ENCODE measurements at regions not wholly inside any gene's neighbourhood (a gene's known extent, or its start where the extent isn't known, plus 50 kb on each side); places are given as distances from the start of the nearest gene placed in this dataset.

DNA sequence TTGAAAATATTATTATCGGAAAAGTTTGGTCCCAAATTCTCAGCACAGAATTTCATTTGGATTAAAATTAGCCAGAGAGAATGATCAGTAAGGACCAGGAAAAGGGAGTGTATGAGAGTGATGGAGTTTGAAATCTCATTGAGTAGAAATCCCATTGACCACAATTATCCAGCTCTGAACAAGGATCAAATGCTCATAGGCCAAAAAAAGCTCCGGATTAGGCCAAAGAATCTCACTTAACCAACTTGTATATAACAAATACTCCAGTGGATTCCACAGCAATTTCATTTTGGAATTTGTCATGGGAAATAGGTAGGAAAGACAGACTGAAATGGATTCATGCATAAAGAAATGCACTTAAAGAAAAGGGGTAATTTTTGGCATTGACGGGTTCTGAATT is 83.9 kb upstream of the SORBS2 start:
- 90 to 96% (median 94%) methylated on average over 3 of the region's 3 CpGs for WGBS, 5 donors
- no peak for DNase-seq
- intact Hi-C loops (cut with DNase I; ENCODE audit: low total_unique reads), result no loop called here
- H3K9me3 ChIP-seq, result no peaks in the 10 kb centered on the region
- no peaks in the 10 kb centered on the region for H3K27me3 ChIP-seq
- H3K4me3 ChIP-seq, result no peak overlapping the region
- H3K36me3 ChIP-seq, result no peaks in the 10 kb centered on the region
- H3K4me1 ChIP-seq, result peaks cover 0 to 4% (median 0%) of the 10 kb centered on the region in 4 donors
- TF ChIP-seq POLR2AphosphoS5 (IDR thresholded peaks at IDR 0.05), result no peak
- no peak overlapping the region for H3K27ac ChIP-seq

DNA sequence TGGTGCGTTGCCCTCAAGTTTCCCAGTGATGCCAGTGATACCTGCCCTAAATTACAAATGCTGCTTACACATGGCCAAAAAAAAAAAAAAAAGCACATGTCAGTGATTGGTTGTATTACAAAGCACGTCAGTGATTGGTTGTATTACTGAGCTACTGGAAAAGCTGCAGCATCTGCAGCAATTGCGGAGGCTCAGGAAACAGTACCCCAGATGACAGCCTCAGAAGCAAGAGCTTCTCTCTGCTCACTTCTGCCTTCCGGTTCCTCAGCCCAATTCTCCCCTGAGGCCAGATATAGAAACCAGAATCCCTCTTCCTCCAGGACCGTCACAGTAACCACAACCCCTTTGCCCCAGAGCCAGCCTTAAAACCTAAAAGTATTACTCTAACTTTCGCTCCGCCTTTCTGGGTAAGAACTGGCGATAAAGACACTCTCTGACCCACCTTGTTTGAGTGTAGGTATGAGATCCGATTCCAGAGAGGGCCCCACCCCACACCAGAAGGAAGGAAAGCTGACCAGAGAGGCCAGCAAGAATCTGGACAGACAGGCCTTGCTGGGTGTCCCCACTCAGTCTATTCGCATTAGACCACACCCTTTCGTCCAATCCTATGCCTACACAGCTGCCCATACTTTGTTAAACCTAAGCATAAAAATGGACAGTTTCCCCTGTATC is 85.0 kb upstream of the SORBS2 start:
- Histone ChIP-seq H3K27ac (no peak overlapping the region), H3K27me3 (no peaks in the 10 kb centered on the region), H3K4me3 (no peak overlapping the region), H3K4me1 (no peaks in the 10 kb centered on the region), H3K9me3 (no peaks in the 10 kb centered on the region), H3K36me3 (no peaks in the 10 kb centered on the region)
- peak in 1 of 2 donors; percentile 63 for DNase-seq
- intact Hi-C loops (cut with DNase I; ENCODE audit: low total_unique reads), result no loop called here
- 49 to 69% (median 59%) methylated on average over 11 of the region's 11 CpGs for WGBS, 5 donors
- TF ChIP-seq, protein P1, sequence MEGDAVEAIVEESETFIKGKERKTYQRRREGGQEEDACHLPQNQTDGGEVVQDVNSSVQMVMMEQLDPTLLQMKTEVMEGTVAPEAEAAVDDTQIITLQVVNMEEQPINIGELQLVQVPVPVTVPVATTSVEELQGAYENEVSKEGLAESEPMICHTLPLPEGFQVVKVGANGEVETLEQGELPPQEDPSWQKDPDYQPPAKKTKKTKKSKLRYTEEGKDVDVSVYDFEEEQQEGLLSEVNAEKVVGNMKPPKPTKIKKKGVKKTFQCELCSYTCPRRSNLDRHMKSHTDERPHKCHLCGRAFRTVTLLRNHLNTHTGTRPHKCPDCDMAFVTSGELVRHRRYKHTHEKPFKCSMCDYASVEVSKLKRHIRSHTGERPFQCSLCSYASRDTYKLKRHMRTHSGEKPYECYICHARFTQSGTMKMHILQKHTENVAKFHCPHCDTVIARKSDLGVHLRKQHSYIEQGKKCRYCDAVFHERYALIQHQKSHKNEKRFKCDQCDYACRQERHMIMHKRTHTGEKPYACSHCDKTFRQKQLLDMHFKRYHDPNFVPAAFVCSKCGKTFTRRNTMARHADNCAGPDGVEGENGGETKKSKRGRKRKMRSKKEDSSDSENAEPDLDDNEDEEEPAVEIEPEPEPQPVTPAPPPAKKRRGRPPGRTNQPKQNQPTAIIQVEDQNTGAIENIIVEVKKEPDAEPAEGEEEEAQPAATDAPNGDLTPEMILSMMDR (IDR thresholded peaks at IDR 0.05), result no peak
- no peak for TF ChIP-seq EP300 (IDR thresholded peaks at IDR 0.05)
- no peak for TF ChIP-seq POLR2A (IDR thresholded peaks at IDR 0.05)
- no peak for TF ChIP-seq POLR2AphosphoS5 (IDR thresholded peaks at IDR 0.05)

DNA sequence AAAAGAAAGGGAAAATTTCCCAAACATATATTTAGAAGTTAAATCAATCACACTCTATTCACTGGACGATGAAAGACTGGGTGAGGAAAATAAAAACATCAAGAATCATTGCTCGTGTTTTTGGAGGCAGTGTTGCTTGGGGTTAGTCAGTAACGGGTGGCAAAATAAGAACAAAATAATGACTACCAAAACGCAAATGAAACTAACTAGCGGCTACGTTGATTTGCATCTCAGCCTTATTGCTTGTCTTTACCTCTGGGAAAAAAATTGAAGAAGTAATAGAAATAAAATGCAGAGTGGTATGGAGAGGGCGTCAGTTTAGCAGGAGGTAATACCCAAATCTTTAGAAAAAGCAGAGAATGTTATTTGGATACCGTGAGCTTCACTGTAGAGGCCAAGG is 86.4 kb upstream of the SORBS2 start:
- 76 to 95% (median 81%) methylated on average over 8 of the region's 8 CpGs for WGBS, 5 donors

DNA sequence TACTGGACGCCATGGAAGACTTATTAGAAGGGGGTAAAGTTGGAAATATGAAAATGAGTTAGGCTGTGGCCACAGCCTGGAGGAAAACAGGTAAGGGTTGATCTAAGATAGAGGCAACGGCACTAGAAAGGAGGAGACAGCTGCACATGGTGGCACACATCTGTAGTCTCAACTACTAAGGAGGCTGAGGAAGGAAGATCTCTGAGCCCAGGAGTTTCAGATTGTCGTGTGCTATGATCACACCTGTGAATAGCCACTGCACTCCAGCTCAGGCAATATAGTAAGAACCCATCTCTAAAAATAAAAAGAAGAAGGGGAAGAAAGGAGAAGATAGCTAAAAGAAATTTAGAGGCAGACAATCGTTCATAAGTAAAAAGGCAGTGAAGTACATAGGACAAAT is 87.8 kb upstream of the SORBS2 start:
- H3K27ac ChIP-seq, result no peak overlapping the region
- no peak overlapping the region for H3K4me3 ChIP-seq
- H3K36me3 ChIP-seq, result no peaks in the 10 kb centered on the region
- peaks cover 0 to 4% (median 0%) of the 10 kb centered on the region in 4 donors for H3K4me1 ChIP-seq
- intact Hi-C loops (cut with DNase I; ENCODE audit: low total_unique reads), result no loop called here
- H3K9me3 ChIP-seq, result no peaks in the 10 kb centered on the region
- TF ChIP-seq EP300 (IDR thresholded peaks at IDR 0.05), result no peak
- no peak for TF ChIP-seq POLR2A (IDR thresholded peaks at IDR 0.05)
- TF ChIP-seq, protein P1 (IDR thresholded peaks at IDR 0.05), result no peak
- TF ChIP-seq POLR2AphosphoS5 (IDR thresholded peaks at IDR 0.05), result no peak
- no peaks in the 10 kb centered on the region for H3K27me3 ChIP-seq
- WGBS, 5 donors, result 85 to 91% (median 88%) methylated on average over 4 of the region's 4 CpGs
- no peak for DNase-seq

More for the DNA sequence above, 86.4 kb upstream of the SORBS2 start:
- intact Hi-C loops (cut with DNase I; ENCODE audit: low total_unique reads), result no loop called here
- Histone ChIP-seq H3K27me3 (no peaks in the 10 kb centered on the region), H3K36me3 (no peaks in the 10 kb centered on the region), H3K27ac (no peak overlapping the region), H3K4me3 (no peak overlapping the region), H3K9me3 (no peaks in the 10 kb centered on the region), H3K4me1 (no peaks in the 10 kb centered on the region)
- DNase-seq, result no peak
- TF ChIP-seq EP300 (IDR thresholded peaks at IDR 0.05) (no peak), POLR2A (IDR thresholded peaks at IDR 0.05) (no peak), POLR2AphosphoS5 (IDR thresholded peaks at IDR 0.05) (no peak)
- TF ChIP-seq, protein P1 (IDR thresholded peaks at IDR 0.05), result no peak

DNA sequence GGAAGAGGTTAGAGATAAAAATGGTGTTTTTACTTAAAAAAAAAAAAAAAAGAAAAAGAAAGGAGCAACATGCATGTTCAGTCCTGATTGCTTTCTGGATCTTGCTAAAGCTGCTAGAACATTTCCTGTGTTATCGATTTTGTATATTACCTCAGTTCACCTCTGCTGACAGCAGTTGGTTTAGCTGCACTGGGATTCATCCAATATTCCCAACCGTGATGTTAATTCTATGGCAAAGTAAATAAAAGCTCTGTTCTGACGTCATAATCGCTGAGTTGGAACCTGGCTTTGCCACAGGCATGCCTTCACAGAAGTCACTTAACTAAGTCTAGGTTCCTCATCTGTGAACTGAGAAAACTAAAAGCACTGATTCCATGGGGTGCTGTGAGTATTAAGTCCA is 90.7 kb upstream of the SORBS2 start:
- Histone ChIP-seq H3K27ac (no peak overlapping the region), H3K4me3 (no peak overlapping the region), H3K36me3 (no peaks in the 10 kb centered on the region), H3K27me3 (no peaks in the 10 kb centered on the region), H3K4me1 (peaks cover 0 to 4% (median 0%) of the 10 kb centered on the region in 4 donors), H3K9me3 (no peaks in the 10 kb centered on the region)
- TF ChIP-seq, protein P1 (IDR thresholded peaks at IDR 0.05), result no peak
- TF ChIP-seq POLR2A (IDR thresholded peaks at IDR 0.05) (no peak), POLR2AphosphoS5 (IDR thresholded peaks at IDR 0.05) (no peak), EP300 (IDR thresholded peaks at IDR 0.05) (no peak)
- WGBS, 5 donors, result 40 to 55% (median 48%) methylated on average over 4 of the region's 4 CpGs
- no peak for DNase-seq
- intact Hi-C loops (cut with DNase I; ENCODE audit: low total_unique reads), result no loop called here
